ENCODE measurements at regions not wholly inside any gene's neighbourhood (a gene's known extent, or its start where the extent isn't known, plus 50 kb on each side); places are given as distances from the start of the nearest gene placed in this dataset.

DNA sequence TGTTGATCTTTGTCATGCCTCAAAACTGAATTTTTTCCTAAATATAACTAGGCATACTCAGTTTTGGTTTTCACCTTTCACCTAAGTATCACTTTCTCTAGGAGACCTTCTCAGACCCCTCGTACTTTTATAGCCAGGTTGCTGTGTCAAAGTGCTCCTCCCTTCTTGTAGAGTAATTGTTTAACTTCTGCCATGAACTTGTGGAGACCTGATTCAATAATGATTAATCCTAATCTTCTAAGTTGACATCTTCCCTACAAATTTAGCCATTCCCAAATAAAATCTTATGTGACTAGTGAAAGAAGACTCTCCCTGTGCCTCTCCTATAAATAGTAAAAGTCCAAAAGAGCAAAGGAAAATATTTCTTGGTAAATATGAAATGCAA lies 159.8 kb downstream of the SPATA31D1 start:
- Histone ChIP-seq H3K79me2 (ENCODE audit: insufficient read depth, low read length) (no peaks in the 10 kb centered on the region), H3K4ac (ENCODE audit: low read depth, low read length) (no peak overlapping the region), H3K27ac (ENCODE audit: insufficient read length, low read depth, low read length) (no peak overlapping the region), H3K14ac (ENCODE audit: insufficient read depth, low read length) (no peak overlapping the region), H3K23ac (ENCODE audit: insufficient read length, low read depth, low read length) (no peak overlapping the region), H2BK12ac (ENCODE audit: insufficient read length, low read depth, low read length) (no peak overlapping the region), H3T11ph (ENCODE audit: low read length) (no peak overlapping the region), H3K9me3 (ENCODE audit: control insufficient read depth, low read depth, low read length) (no peaks in the 10 kb centered on the region), H2AFZ (ENCODE audit: low read length) (no peak overlapping the region), H3K4me2 (ENCODE audit: insufficient read depth, insufficient read length, low read length) (no peak overlapping the region), H2AK5ac (ENCODE audit: insufficient read length, low read length) (no peak overlapping the region), H2BK5ac (ENCODE audit: insufficient read length, low read length) (no peak overlapping the region), H2BK20ac (ENCODE audit: low read depth, low read length, poor library complexity, severe bottlenecking) (no peak overlapping the region), H4K5ac (ENCODE audit: insufficient read length, low read depth, low read length) (no peak overlapping the region), H3K9ac (ENCODE audit: extremely low read depth, insufficient read length, low read length) (no peak overlapping the region), H2BK15ac (ENCODE audit: low read depth, low read length) (no peak overlapping the region), H3K23me2 (ENCODE audit: insufficient read length, low read depth, low read length, poor library complexity, severe bottlenecking) (no peaks in the 10 kb centered on the region), H4K8ac (replicated peaks; ENCODE audit: insufficient read length, low read depth, low read length) (no peak overlapping the region), H2BK120ac (ENCODE audit: low read depth, low read length, poor library complexity, severe bottlenecking) (no peak overlapping the region), H3K79me1 (ENCODE audit: insufficient read depth, low read depth, low read length, poor library complexity, severe bottlenecking) (no peaks in the 10 kb centered on the region), H3K56ac (ENCODE audit: insufficient read length, low read depth, low read length) (no peak overlapping the region), H3K4me1 (ENCODE audit: insufficient read depth, low read length) (no peaks in the 10 kb centered on the region), H4K91ac (ENCODE audit: insufficient read length, low read depth, low read length) (no peak overlapping the region), H3K27me3 (ENCODE audit: insufficient read depth, low read length) (no peaks in the 10 kb centered on the region), H3K18ac (ENCODE audit: insufficient read length, low read depth, low read length) (no peak overlapping the region), H4K20me1 (ENCODE audit: control insufficient read depth, insufficient read depth, insufficient read length) (no peaks in the 10 kb centered on the region)
- WGBS (ENCODE audit: extremely low coverage, insufficient read length, low lambda C conversion rate) = no CpG with 5 or more reads among the region's 1 CpG
- no peak for DNase-seq
- Mint-ChIP-seq H3K9me3 (no peaks in the 10 kb centered on the region), H3K27me3 (ENCODE audit: low read depth) (no peaks in the 10 kb centered on the region), H3K4me3 (no peak overlapping the region), H3K4me1 (peaks cover 7 to 9% of the 10 kb centered on the region in 2 experiments; a peak in 2 of 4 replicates), H3K36me3 (ENCODE audit: insufficient read depth in 1 of 3, low read depth in 3 of 3) (no peaks in the 10 kb centered on the region), H3K27ac (no peak overlapping the region)
- TF ChIP-seq, protein P1, sequence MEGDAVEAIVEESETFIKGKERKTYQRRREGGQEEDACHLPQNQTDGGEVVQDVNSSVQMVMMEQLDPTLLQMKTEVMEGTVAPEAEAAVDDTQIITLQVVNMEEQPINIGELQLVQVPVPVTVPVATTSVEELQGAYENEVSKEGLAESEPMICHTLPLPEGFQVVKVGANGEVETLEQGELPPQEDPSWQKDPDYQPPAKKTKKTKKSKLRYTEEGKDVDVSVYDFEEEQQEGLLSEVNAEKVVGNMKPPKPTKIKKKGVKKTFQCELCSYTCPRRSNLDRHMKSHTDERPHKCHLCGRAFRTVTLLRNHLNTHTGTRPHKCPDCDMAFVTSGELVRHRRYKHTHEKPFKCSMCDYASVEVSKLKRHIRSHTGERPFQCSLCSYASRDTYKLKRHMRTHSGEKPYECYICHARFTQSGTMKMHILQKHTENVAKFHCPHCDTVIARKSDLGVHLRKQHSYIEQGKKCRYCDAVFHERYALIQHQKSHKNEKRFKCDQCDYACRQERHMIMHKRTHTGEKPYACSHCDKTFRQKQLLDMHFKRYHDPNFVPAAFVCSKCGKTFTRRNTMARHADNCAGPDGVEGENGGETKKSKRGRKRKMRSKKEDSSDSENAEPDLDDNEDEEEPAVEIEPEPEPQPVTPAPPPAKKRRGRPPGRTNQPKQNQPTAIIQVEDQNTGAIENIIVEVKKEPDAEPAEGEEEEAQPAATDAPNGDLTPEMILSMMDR (conservative IDR thresholded peaks at IDR 0.05) = no peak
